ENCODE measurements at regions not wholly inside any gene's neighbourhood (a gene's known extent, or its start where the extent isn't known, plus 50 kb on each side); places are given as distances from the start of the nearest gene placed in this dataset.

- no peak for TF ChIP-seq CTCF (IDR thresholded peaks at IDR 0.05; ENCODE audit: partially characterized antibody, unreplicated experiment)
- Mint-ChIP-seq H3K36me3 (ENCODE audit: unreplicated experiment) (peaks cover 9% of the 10 kb centered on the region), H3K27ac (ENCODE audit: unreplicated experiment) (no peak overlapping the region), H3K9me3 (ENCODE audit: unreplicated experiment) (no peaks in the 10 kb centered on the region), H3K27me3 (ENCODE audit: unreplicated experiment) (peaks cover 4% of the 10 kb centered on the region), H3K4me3 (ENCODE audit: unreplicated experiment) (no peak overlapping the region), H3K4me1 (ENCODE audit: low read depth, unreplicated experiment) (no peaks in the 10 kb centered on the region)
- DNase-seq: no peak
These were observed 159.8 kb downstream of the HS3ST3B1 start for GRCh38 chr17:14460516-14461226.

- no peak for TF ChIP-seq CTCF (IDR thresholded peaks at IDR 0.05; ENCODE audit: partially characterized antibody, unreplicated experiment)
- Mint-ChIP-seq H3K4me1 (ENCODE audit: low read depth, unreplicated experiment) (no peaks in the 10 kb centered on the region), H3K36me3 (ENCODE audit: unreplicated experiment) (peaks cover 9% of the 10 kb centered on the region), H3K27me3 (ENCODE audit: unreplicated experiment) (peaks cover 2% of the 10 kb centered on the region), H3K9me3 (ENCODE audit: unreplicated experiment) (no peaks in the 10 kb centered on the region), H3K27ac (ENCODE audit: unreplicated experiment) (no peak overlapping the region), H3K4me3 (ENCODE audit: unreplicated experiment) (no peak overlapping the region)
- no peak for DNase-seq
These were observed 159.1 kb downstream of the HS3ST3B1 start for GRCh38 chr17:14459955-14460354.

GRCh38 chr17:14458724-14459123 is 157.8 kb downstream of the HS3ST3B1 start:
- Mint-ChIP-seq H3K36me3 (ENCODE audit: unreplicated experiment) (peaks cover 9% of the 10 kb centered on the region), H3K4me3 (ENCODE audit: unreplicated experiment) (no peak overlapping the region), H3K27ac (ENCODE audit: unreplicated experiment) (no peak overlapping the region), H3K9me3 (ENCODE audit: unreplicated experiment) (no peaks in the 10 kb centered on the region), H3K4me1 (ENCODE audit: low read depth, unreplicated experiment) (no peaks in the 10 kb centered on the region), H3K27me3 (ENCODE audit: unreplicated experiment) (peaks cover 2% of the 10 kb centered on the region)
- no peak for TF ChIP-seq CTCF (IDR thresholded peaks at IDR 0.05; ENCODE audit: partially characterized antibody, unreplicated experiment)
- DNase-seq: no peak

GRCh38 chr17:14454746-14455145 is 153.9 kb downstream of the HS3ST3B1 start:
- Mint-ChIP-seq H3K36me3 (ENCODE audit: unreplicated experiment) (peaks cover 3% of the 10 kb centered on the region), H3K27me3 (ENCODE audit: unreplicated experiment) (peaks cover 2% of the 10 kb centered on the region), H3K9me3 (ENCODE audit: unreplicated experiment) (no peaks in the 10 kb centered on the region), H3K27ac (ENCODE audit: unreplicated experiment) (no peak overlapping the region), H3K4me3 (ENCODE audit: unreplicated experiment) (no peak overlapping the region), H3K4me1 (ENCODE audit: low read depth, unreplicated experiment) (no peaks in the 10 kb centered on the region)
- TF ChIP-seq CTCF (IDR thresholded peaks at IDR 0.05; ENCODE audit: partially characterized antibody, unreplicated experiment): no peak
- no peak for DNase-seq

GRCh38 chr17:14452856-14453255 is 152.0 kb downstream of the HS3ST3B1 start:
- H3K9me3 Mint-ChIP-seq (ENCODE audit: unreplicated experiment): no peaks in the 10 kb centered on the region

More at GRCh38 chr17:14452856-14453255, 152.0 kb downstream of the HS3ST3B1 start:
- Mint-ChIP-seq H3K27me3 (ENCODE audit: unreplicated experiment) (peaks cover 2% of the 10 kb centered on the region), H3K4me3 (ENCODE audit: unreplicated experiment) (no peak overlapping the region), H3K4me1 (ENCODE audit: low read depth, unreplicated experiment) (no peaks in the 10 kb centered on the region), H3K27ac (ENCODE audit: unreplicated experiment) (no peak overlapping the region), H3K36me3 (ENCODE audit: unreplicated experiment) (peaks cover 3% of the 10 kb centered on the region)
- no peak for DNase-seq
- no peak for TF ChIP-seq CTCF (IDR thresholded peaks at IDR 0.05; ENCODE audit: partially characterized antibody, unreplicated experiment)

All from glutamatergic neuron (in vitro differentiated cells).